ENCODE measurements at regions not wholly inside any gene's neighbourhood (a gene's known extent, or its start where the extent isn't known, plus 50 kb on each side); places are given as distances from the start of the nearest gene placed in this dataset.
"Not testable (repeated sequence)": the region's sequence is repeated elsewhere in the genome, so short reads cannot be mapped to it uniquely, and the experiment has no call there.

DNA sequence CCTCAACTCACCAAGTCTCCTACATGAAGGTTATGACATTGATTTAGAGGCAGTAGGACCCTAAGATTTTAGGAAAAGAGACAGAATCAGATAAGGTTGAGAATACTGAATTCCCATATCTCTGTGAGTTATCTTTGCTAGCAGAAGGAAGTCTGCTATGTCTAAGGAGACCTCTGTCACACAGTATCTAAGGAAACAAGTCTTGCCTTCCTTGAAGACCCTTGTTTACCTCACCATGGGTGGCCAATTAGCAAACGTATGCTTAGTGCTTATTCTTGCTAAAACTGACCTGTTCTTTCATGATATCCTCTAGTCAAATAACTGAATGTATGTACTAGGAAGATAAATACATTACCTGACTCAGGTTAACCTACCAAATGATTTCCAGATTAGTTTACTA, 855.4 kb upstream of the SLITRK1 start:
- Histone ChIP-seq H3K4me1 (no peaks in the 10 kb centered on the region), H3K36me3 (no peaks in the 10 kb centered on the region), H3K4me3 (no peak overlapping the region), H3K27me3 (ENCODE audit: low read depth) (no peaks in the 10 kb centered on the region), H3K9me3 (no peaks in the 10 kb centered on the region), H3K27ac (no peak overlapping the region)
- TF ChIP-seq, protein P1, sequence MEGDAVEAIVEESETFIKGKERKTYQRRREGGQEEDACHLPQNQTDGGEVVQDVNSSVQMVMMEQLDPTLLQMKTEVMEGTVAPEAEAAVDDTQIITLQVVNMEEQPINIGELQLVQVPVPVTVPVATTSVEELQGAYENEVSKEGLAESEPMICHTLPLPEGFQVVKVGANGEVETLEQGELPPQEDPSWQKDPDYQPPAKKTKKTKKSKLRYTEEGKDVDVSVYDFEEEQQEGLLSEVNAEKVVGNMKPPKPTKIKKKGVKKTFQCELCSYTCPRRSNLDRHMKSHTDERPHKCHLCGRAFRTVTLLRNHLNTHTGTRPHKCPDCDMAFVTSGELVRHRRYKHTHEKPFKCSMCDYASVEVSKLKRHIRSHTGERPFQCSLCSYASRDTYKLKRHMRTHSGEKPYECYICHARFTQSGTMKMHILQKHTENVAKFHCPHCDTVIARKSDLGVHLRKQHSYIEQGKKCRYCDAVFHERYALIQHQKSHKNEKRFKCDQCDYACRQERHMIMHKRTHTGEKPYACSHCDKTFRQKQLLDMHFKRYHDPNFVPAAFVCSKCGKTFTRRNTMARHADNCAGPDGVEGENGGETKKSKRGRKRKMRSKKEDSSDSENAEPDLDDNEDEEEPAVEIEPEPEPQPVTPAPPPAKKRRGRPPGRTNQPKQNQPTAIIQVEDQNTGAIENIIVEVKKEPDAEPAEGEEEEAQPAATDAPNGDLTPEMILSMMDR (IDR thresholded peaks at IDR 0.05), result no peak
- intact Hi-C loops (cut with DNase I), result no loop called here
- ATAC-seq, result no peak
- no peak for DNase-seq

DNA sequence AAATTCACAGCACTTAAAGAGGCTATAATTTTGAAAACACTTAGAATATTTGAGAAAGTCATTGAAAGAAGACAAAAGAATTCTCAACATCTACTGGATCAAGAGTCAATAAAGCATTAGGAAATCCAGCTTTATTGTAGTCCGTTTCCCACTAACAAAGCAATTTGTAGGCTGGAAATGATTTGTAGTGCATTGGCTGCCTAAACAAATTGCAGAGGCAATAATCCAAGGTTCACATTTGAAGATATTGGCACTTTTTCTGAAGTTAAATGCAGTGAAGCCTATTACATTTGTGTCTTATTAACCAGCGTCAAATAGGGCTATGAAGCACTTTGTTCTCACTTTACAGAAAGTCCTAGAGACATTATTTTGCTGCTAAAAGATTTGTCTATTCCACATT, 848.1 kb upstream of the SLITRK1 start:
- H3K4me1 ChIP-seq, result no peaks in the 10 kb centered on the region
- TF ChIP-seq, protein P1 (IDR thresholded peaks at IDR 0.05), result no peak
- no peaks in the 10 kb centered on the region for H3K36me3 ChIP-seq
- no peaks in the 10 kb centered on the region for H3K27me3 ChIP-seq (ENCODE audit: low read depth)
- H3K4me3 ChIP-seq, result no peak overlapping the region
- H3K9me3 ChIP-seq, result no peaks in the 10 kb centered on the region
- ATAC-seq (no peak), DNase-seq (no peak)
- intact Hi-C loops (cut with DNase I), result no loop called here
- H3K27ac ChIP-seq, result no peak overlapping the region

DNA sequence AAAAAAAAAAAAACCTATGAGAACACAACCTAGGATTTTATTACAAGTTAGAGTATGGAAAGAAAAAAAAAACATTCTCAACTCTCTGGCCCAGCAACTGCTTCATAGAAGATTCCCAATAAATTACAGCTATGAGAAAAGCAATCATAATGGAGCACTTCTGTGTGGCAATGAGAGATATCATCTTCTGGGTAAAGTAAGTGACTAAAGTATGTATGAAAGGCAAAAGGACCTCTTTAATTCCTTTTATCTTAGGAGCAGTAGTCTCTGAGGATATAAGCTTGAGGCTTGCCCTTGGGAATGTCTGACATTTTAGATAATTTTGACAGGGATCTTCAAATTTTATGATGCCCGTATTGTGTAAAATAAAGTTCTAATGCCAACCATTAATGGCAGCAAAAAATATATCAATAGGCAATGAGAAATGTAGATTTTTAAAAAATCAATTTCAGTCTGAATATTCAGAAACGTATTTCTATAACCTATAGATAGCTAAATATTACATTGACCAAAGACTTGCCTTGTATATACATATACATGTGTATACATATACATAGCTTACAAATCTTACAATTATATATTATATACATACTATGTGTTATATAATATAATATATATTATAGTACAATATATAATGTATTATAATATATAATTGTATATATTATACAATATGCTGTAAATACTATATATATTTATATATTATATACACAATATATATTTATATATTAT, 823.9 kb upstream of the SLITRK1 start:
- Histone ChIP-seq H3K27ac (no peak overlapping the region), H3K27me3 (ENCODE audit: low read depth) (no peaks in the 10 kb centered on the region), H3K4me1 (no peaks in the 10 kb centered on the region), H3K36me3 (no peaks in the 10 kb centered on the region), H3K4me3 (no peak overlapping the region), H3K9me3 (no peaks in the 10 kb centered on the region)
- ATAC-seq, result no peak
- intact Hi-C loops (cut with DNase I), result no loop called here
- TF ChIP-seq, protein P1 (IDR thresholded peaks at IDR 0.05), result no peak
- DNase-seq, result no peak

DNA sequence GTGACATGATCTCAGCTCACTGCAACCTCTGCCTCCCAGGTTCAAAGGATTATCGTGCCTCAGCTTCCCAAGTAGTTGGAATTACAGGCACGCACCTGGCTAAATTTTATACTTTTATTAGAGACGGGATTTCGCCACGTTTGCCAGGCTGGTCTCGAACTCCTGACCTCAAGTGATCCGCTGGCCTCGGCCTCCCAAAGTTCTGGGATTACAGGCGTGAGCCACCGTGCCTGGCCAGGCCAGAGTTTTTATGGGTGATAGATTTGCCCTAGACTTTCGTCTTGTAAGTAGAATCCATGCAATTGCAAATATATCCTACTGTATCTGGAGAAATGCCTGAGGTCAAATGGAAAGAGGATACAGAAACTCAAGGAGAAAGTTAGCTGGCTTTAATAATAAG, 819.9 kb upstream of the SLITRK1 start:
- no peaks in the 10 kb centered on the region for H3K9me3 ChIP-seq
- intact Hi-C loops (cut with DNase I), result no loop called here
- TF ChIP-seq, protein P1 (IDR thresholded peaks at IDR 0.05), result no peak
- DNase-seq, result no peak
- H3K27ac ChIP-seq, result no peak overlapping the region
- no peak overlapping the region for H3K4me3 ChIP-seq
- H3K27me3 ChIP-seq (ENCODE audit: low read depth), result no peaks in the 10 kb centered on the region
- no peaks in the 10 kb centered on the region for H3K4me1 ChIP-seq
- H3K36me3 ChIP-seq, result no peaks in the 10 kb centered on the region
- ATAC-seq, result no peak

DNA sequence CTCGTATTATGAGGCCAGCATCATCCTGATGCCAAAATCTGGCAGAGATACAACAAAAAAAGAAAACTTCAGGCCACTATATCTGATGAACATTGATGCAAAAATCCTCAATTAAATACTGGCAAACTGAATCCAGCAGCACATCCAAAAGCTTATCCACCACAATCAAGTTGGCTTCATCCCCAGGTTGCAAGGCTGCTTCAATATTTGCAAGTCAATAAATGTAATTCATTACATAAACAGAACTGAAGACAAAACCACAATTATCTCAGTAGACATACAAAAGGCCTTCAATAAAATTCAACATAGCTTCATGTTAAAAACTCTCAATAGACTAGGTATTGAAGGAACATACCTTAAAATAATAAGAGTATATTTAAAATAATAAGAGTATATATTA, 815.3 kb upstream of the SLITRK1 start:
- H3K9me3 ChIP-seq; H3K27ac ChIP-seq; ATAC-seq; DNase-seq; H3K4me1 ChIP-seq; H3K36me3 ChIP-seq; H3K27me3 ChIP-seq (ENCODE audit: low read depth); intact Hi-C loops (cut with DNase I); H3K4me3 ChIP-seq: not testable (repeated sequence)

DNA sequence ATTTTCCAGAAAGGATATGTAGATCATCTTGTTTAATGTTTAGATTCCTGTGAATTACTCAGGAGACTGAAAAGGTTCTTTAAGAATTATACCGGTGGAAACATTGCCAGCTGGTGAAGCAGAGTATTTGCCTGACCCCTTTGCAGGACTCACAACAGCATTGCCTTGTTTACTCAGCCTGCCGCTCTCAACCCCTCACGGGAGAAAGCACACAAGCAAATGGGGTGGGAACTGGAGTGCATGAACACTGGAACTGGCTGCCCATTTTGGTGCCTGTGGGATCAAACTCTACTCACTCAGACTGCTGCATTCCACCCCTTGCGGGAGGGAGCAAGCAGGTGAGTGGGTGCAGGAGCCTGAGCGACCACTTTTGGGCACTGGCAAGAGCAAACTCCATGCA, 804.7 kb upstream of the SLITRK1 start:
- no peak for DNase-seq
- Histone ChIP-seq H3K27ac (no peak overlapping the region), H3K9me3 (no peaks in the 10 kb centered on the region), H3K36me3 (no peaks in the 10 kb centered on the region), H3K4me3 (no peak overlapping the region), H3K27me3 (ENCODE audit: low read depth) (no peaks in the 10 kb centered on the region), H3K4me1 (no peaks in the 10 kb centered on the region)
- no peak for ATAC-seq
- TF ChIP-seq, protein P1 (IDR thresholded peaks at IDR 0.05), result no peak
- intact Hi-C loops (cut with DNase I), result no loop called here
